ENCODE measurements at regions not wholly inside any gene's neighbourhood (a gene's known extent, or its start where the extent isn't known, plus 50 kb on each side); places are given as distances from the start of the nearest gene placed in this dataset.
A peak's percentile ranks its signal among the peaks of the same experiment; 100 is the strongest.
"Not testable (repeated sequence)": the region's sequence is repeated elsewhere in the genome, so short reads cannot be mapped to it uniquely, and the experiment has no call there.

- peak in 1 of 2 experiments; percentile 51 for DNase-seq (ENCODE audit: low read depth in 1 of 2, low spot score in 2 of 2)
- Histone ChIP-seq H3K4me3 (no peak overlapping the region), H3K27ac (peak overlapping the region; percentile 97), H3K27me3 (replicated peaks) (no peaks in the 10 kb centered on the region), H3K36me3 (no peaks in the 10 kb centered on the region), H3K9me3 (replicated peaks) (no peaks in the 10 kb centered on the region), H3K4me1 (replicated peaks) (peaks cover 44% of the 10 kb centered on the region)
Measured at GRCh38 chr4:186846426-186846825, 122.8 kb upstream of the FAT1 start.

- not testable (repeated sequence) for H3K27me3 ChIP-seq (replicated peaks); H3K9me3 ChIP-seq (replicated peaks); H3K36me3 ChIP-seq; DNase-seq (ENCODE audit: low read depth in 1 of 2, low spot score in 2 of 2); H3K4me3 ChIP-seq; H3K27ac ChIP-seq
- peaks cover 44% of the 10 kb centered on the region for H3K4me1 ChIP-seq (replicated peaks)
Measured at GRCh38 chr4:186847429-186848131, 123.9 kb upstream of the FAT1 start.

GRCh38 chr4:186848437-186848836 is 124.8 kb upstream of the FAT1 start:
- H3K4me3 ChIP-seq: no peak overlapping the region
- H3K27me3 ChIP-seq (replicated peaks): no peaks in the 10 kb centered on the region
- no peak for DNase-seq (ENCODE audit: low read depth in 1 of 2, low spot score in 2 of 2)
- H3K4me1 ChIP-seq (replicated peaks): peaks cover 38% of the 10 kb centered on the region
- H3K36me3 ChIP-seq: no peaks in the 10 kb centered on the region
- no peaks in the 10 kb centered on the region for H3K9me3 ChIP-seq (replicated peaks)
- H3K27ac ChIP-seq: no peak overlapping the region

GRCh38 chr4:186851291-186852072 is 127.8 kb upstream of the FAT1 start:
- no peaks in the 10 kb centered on the region for H3K36me3 ChIP-seq
- no peak for DNase-seq (ENCODE audit: low read depth in 1 of 2, low spot score in 2 of 2)
- no peak overlapping the region for H3K4me3 ChIP-seq
- no peaks in the 10 kb centered on the region for H3K27me3 ChIP-seq (replicated peaks)
- no peak overlapping the region for H3K27ac ChIP-seq
- H3K4me1 ChIP-seq (replicated peaks): peaks cover 21% of the 10 kb centered on the region
- no peaks in the 10 kb centered on the region for H3K9me3 ChIP-seq (replicated peaks)

- Histone ChIP-seq H3K36me3 (no peaks in the 10 kb centered on the region), H3K4me1 (replicated peaks) (peaks cover 15% of the 10 kb centered on the region), H3K27ac (no peak overlapping the region), H3K4me3 (no peak overlapping the region), H3K9me3 (replicated peaks) (no peaks in the 10 kb centered on the region), H3K27me3 (replicated peaks) (no peaks in the 10 kb centered on the region)
- DNase-seq (ENCODE audit: low read depth in 1 of 2, low spot score in 2 of 2): no peak
Measured at GRCh38 chr4:186852073-186852420, 128.4 kb upstream of the FAT1 start.

- H3K4me3 ChIP-seq: no peak overlapping the region
- no peak for DNase-seq (ENCODE audit: low read depth in 1 of 2, low spot score in 2 of 2)
- H3K36me3 ChIP-seq: no peaks in the 10 kb centered on the region
- peaks cover 12% of the 10 kb centered on the region for H3K4me1 ChIP-seq (replicated peaks)
- H3K27me3 ChIP-seq (replicated peaks): no peaks in the 10 kb centered on the region
- no peaks in the 10 kb centered on the region for H3K9me3 ChIP-seq (replicated peaks)
- no peak overlapping the region for H3K27ac ChIP-seq
Measured at GRCh38 chr4:186852964-186853391, 129.3 kb upstream of the FAT1 start.

GRCh38 chr4:186854256-186854655 is 130.6 kb upstream of the FAT1 start:
- Histone ChIP-seq H3K36me3 (no peaks in the 10 kb centered on the region), H3K27ac (no peak overlapping the region), H3K27me3 (replicated peaks) (no peaks in the 10 kb centered on the region), H3K9me3 (replicated peaks) (no peaks in the 10 kb centered on the region), H3K4me1 (replicated peaks) (peaks cover 12% of the 10 kb centered on the region), H3K4me3 (no peak overlapping the region)
- peak in 1 of 2 experiments; percentile 40 for DNase-seq (ENCODE audit: low read depth in 1 of 2, low spot score in 2 of 2)

GRCh38 chr4:186855111-186855510 is 131.5 kb upstream of the FAT1 start:
- Histone ChIP-seq H3K4me3 (no peak overlapping the region), H3K27ac (no peak overlapping the region), H3K9me3 (replicated peaks) (no peaks in the 10 kb centered on the region), H3K27me3 (replicated peaks) (no peaks in the 10 kb centered on the region), H3K36me3 (no peaks in the 10 kb centered on the region), H3K4me1 (replicated peaks) (peaks cover 12% of the 10 kb centered on the region)
- DNase-seq (ENCODE audit: low read depth in 1 of 2, low spot score in 2 of 2): no peak

- no peak overlapping the region for H3K27ac ChIP-seq
- no peaks in the 10 kb centered on the region for H3K9me3 ChIP-seq (replicated peaks)
- H3K4me3 ChIP-seq: no peak overlapping the region
- no peak for DNase-seq (ENCODE audit: low read depth in 1 of 2, low spot score in 2 of 2)
- no peaks in the 10 kb centered on the region for H3K36me3 ChIP-seq
- H3K27me3 ChIP-seq (replicated peaks): no peaks in the 10 kb centered on the region
- peaks cover 12% of the 10 kb centered on the region for H3K4me1 ChIP-seq (replicated peaks)
Measured at GRCh38 chr4:186857793-186858192, 134.1 kb upstream of the FAT1 start.

- Histone ChIP-seq H3K27me3 (replicated peaks) (no peaks in the 10 kb centered on the region), H3K27ac (no peak overlapping the region), H3K4me3 (no peak overlapping the region), H3K36me3 (no peaks in the 10 kb centered on the region), H3K9me3 (replicated peaks) (no peaks in the 10 kb centered on the region), H3K4me1 (replicated peaks) (peaks cover 11% of the 10 kb centered on the region)
- no peak for DNase-seq (ENCODE audit: low read depth in 1 of 2, low spot score in 2 of 2)
Measured at GRCh38 chr4:186858355-186858754, 134.7 kb upstream of the FAT1 start.

GRCh38 chr4:186859420-186859819 is 135.8 kb upstream of the FAT1 start:
- H3K4me1 ChIP-seq (replicated peaks): peaks cover 3% of the 10 kb centered on the region
- H3K9me3 ChIP-seq (replicated peaks): no peaks in the 10 kb centered on the region
- no peaks in the 10 kb centered on the region for H3K27me3 ChIP-seq (replicated peaks)
- H3K36me3 ChIP-seq: no peaks in the 10 kb centered on the region
- no peak overlapping the region for H3K4me3 ChIP-seq
- DNase-seq (ENCODE audit: low read depth in 1 of 2, low spot score in 2 of 2): no peak
- no peak overlapping the region for H3K27ac ChIP-seq

GRCh38 chr4:186861317-186861716 is 137.7 kb upstream of the FAT1 start:
- no peak overlapping the region for H3K4me3 ChIP-seq
- no peaks in the 10 kb centered on the region for H3K36me3 ChIP-seq
- DNase-seq (ENCODE audit: low read depth in 1 of 2, low spot score in 2 of 2): no peak
- no peaks in the 10 kb centered on the region for H3K9me3 ChIP-seq (replicated peaks)
- no peak overlapping the region for H3K27ac ChIP-seq
- no peaks in the 10 kb centered on the region for H3K4me1 ChIP-seq (replicated peaks)
- no peaks in the 10 kb centered on the region for H3K27me3 ChIP-seq (replicated peaks)

GRCh38 chr4:186871856-186872255 is 148.2 kb upstream of the FAT1 start:
- H3K4me3 ChIP-seq: no peak overlapping the region
- H3K9me3 ChIP-seq (replicated peaks): no peaks in the 10 kb centered on the region
- H3K36me3 ChIP-seq: no peaks in the 10 kb centered on the region
- DNase-seq (ENCODE audit: low read depth in 1 of 2, low spot score in 2 of 2): no peak
- no peaks in the 10 kb centered on the region for H3K27me3 ChIP-seq (replicated peaks)
- H3K4me1 ChIP-seq (replicated peaks): no peaks in the 10 kb centered on the region
- H3K27ac ChIP-seq: no peak overlapping the region

- H3K4me3 ChIP-seq; H3K27ac ChIP-seq; H3K27me3 ChIP-seq (replicated peaks); H3K9me3 ChIP-seq (replicated peaks); H3K4me1 ChIP-seq (replicated peaks); H3K36me3 ChIP-seq; DNase-seq (ENCODE audit: low read depth in 1 of 2, low spot score in 2 of 2): not testable (repeated sequence)
Measured at GRCh38 chr4:186873095-186873494, 149.4 kb upstream of the FAT1 start.

All from SJSA1 (cell line).